NCI-H82 (cell line): ENCODE measurements at regions not wholly inside any gene's neighbourhood (a gene's known extent, or its start where the extent isn't known, plus 50 kb on each side); places are given as distances from the start of the nearest gene placed in this dataset.

ENCODE experiments used
- DNase-seq: peaks from one replicate; lab custom pipeline; 2025; lab: John Stamatoyannopoulos, UW

DNA sequence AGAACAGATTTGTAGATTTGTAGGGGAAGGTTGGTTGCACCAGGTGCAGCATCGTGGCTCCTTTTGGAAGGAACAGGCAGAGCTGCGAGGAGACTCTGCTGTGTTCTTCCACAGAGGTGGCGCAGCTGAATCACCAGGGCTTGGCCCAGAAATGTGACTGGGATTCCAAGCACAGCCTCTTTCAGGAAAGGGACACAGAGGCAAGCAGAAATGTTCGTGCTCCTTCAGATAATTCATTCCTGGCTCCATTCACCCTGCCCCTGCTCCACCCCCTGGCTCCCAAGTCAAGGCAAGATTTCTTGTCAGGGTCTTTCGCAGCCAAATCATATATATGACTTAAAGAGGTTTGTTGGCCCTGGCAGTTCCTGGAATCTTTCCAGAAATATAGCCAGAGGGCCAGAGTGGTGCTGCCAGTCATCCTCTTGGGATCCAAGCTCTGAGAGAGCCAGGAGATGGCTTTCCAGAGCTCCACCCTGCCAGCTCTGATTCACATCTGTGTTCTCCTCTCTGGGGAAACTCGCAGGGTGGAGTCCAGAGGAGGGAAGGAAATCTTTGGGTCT, 203.9 kb upstream of the TANK start:
- DNase-seq, result no peak

DNA sequence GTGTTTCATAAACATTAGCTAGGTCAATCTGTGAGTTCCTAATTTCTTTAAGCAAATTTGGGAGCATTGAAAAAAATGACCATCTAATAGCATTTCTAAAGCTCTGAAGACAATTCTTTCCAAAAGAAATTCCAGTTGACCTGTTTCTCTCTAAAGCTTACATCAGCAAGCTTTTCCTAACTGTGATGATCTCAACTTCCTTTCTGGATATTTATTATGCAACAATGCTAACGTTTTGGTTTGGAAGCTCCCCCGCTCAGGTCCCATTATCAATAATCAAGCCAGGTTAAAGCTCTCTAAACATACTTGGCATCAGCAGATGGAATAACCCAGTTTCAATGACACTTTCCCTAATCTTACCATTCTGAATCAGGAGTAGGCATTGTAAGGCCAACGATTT, 196.3 kb upstream of the TANK start:
- DNase-seq, result no peak

DNA sequence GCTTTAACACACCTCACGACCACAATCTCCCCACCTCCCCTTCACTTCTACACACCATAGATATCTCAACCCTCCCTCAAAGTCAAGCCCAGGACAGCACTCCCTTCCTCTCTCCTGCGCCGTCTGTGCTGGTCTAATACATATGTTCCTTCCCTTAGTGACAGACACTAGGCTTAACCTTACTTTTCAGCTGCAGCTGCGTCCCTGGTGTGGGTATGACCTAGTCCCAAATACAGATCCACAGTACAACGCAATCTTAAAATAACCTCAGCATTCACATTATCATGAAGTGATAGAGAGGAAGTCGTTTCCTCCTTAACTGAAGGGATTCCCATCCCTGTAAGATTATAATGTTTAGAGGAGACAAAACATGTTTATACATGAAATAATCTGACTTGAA, 192.7 kb upstream of the TANK start:
- DNase-seq, result peak; percentile 25

DNA sequence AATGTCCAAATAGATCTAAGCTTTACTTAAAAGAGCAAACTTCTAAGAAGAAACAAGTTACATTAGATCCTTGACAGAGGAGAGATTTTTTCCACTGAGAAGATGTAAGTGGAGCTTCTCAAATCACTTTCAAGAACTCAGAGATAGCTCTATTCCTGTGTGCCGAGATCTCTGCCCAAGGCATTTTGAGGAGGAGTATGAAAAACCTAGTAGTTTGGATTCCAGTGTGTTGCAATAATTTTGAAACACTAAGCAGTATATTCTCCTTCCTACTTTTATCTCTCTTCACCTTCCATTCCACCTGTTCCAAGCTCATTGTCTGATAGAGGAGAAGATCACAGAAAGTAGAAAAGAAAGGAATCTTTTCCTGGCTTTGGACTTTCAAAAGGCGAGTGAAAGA, 192.0 kb upstream of the TANK start:
- DNase-seq, result no peak

DNA sequence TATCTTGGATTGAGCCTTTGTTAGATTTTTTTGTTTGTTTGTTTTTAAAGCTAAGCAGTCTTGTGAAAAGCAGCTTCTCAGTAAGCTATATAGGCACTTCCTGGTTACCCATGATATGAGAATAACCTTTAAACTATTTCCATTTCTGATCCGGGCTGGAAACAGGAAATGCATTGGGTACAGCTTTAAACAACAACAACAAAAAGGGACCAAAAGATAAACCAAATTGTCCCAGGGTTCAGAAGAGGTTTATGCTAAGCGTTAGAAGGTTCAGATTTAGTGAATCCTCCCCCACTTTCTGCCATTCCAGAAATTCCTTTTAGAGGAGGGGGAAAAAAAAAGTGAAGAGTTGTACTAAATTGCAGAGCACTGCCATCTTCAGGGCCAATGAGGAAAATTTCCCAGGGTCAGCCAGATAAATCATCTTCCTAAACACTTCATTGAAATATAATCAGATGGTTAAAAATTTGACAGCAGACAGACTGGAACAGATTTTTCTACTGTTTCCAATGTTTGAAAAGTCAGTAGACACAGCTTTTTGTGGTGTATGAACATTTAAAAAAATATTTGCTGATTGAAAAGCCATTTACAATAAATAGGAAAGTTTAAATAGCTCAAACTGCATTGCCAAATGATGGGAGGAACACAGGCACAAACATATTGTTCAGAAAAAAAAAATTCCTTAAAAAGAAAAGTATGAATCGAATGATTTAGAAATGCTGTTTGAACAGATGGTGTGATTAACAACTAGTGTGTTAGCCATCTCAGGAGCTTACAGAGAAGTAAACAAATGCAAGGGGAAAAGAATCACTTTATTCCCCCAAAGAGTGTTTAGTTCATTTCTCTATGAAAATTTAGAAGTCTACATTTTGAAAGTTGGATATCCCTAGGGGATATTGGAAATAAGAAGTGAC, 189.9 kb upstream of the TANK start:
- peak; percentile 72 for DNase-seq

DNA sequence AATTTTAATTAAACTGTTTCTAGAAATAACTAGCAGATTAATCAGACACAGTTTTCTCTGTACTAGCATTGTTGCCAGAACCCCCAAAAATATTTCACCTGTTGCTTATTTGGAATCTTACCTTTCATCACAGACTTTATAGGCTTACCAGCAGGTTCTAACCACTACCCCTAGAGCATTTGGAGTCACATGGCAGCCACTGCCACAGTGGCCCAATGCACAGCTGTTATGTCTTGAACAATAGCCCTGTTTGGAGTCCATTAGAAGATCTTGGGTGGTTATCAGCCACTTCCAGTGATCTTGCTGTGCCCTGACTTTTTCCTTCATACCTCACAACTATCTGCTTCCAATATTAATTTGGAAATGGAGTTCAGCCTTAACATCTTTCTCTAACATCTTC, 186.2 kb upstream of the TANK start:
- peak; percentile 27 for DNase-seq

DNA sequence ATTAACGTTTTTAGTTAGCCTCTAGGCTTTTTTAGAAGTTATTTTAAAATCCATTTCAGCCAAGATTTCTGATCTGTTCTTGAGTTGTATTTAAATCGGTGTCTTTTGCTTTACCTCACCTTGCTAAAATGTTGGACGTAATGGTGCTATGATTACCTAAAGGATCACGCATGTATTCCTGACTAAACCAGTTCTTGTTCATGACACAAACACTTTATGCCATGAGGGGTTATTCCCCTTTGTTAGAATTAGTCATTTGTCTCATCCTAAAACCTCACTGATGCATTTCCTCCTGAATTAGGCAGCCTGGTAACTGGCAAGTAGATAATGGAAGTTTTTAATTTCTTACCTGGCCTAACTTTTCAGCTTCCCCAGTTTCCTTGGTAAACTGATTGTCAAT, 185.4 kb upstream of the TANK start:
- no peak for DNase-seq

DNA sequence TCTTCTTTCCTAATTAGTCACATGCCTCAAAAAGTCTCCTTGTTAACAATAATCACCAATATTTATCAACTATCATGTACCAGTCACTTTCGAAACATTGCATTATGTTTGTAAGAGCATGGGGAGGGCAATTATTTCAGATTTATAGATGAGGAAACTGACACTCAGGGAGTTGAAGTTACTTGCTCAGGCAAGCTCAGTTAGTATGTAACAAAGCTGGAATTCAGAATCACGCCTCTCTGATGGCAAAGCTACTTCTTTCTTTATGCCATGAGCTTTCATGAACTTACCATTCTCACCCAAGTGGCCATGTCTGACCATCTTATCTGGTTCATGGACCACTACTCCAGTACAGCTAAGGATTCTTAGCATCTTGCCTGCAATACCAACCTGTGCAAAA, 183.4 kb upstream of the TANK start:
- DNase-seq, result no peak

DNA sequence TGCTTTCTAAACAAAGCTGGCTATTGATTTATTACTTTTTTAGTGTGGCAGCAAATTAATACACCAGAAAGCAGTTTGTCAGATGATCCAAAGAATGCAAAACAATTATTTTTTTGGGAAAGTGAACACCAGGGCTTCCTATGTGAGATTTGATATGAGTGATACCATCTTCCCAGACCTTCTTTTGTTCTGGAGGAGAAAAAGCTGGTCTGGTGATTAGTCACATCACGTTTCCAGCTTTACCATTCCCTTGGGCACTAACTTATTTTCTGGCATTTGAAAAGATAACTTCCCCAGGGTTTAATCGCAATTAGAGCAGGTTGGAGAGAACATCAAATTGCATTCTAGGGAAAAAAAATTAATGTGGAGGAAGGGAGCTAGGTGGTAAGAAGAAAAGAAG, 182.9 kb upstream of the TANK start:
- no peak for DNase-seq

DNA sequence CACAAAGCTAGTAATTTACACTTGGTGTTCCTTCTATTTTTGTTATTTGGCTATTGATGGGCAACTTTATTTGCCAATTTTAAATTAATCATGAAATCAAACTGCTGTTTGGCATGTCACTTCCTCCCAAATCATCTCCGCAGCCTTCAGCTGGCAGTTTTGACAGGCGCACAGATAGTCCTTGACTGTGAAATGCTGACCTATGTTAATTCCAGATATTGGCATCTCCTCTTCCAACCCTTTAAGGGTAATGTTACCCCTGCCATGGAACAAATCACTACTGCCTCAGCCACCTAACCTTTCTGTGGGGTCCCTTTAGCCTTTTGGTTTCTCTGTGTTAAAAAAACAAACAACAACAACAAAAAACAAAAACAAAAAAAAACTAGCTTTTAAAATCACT, 182.4 kb upstream of the TANK start:
- DNase-seq, result no peak

DNA sequence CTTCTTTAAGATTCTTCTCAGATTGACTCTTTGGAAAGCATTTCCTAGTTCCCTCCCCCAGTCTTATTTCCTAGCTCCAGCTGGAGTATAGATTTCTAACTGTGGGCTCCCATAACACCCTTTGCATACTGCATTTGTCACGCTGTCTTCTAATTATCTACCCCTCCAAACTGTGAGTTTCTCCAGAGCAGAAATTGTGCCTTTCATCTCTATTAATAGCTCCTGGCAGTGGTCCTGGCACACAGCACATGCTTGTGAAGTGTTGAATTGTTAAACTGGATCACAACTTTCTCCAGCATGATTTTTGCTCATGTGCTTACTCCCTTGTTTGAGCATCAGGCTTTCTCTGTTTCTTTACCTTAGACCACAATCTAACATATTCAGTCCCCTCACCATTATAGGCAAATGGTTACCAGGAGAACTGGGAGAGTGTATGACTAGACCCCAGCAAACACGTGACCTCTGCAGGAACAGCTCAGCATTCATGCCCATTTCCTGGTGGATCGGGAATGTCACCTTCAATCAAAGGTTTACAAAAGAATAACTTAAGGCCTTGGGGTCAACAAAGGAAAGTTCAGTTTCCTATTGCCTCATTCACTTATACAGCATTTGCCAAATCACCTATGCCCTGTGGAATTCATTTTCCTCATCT, 175.7 kb upstream of the TANK start:
- no peak for DNase-seq

DNA sequence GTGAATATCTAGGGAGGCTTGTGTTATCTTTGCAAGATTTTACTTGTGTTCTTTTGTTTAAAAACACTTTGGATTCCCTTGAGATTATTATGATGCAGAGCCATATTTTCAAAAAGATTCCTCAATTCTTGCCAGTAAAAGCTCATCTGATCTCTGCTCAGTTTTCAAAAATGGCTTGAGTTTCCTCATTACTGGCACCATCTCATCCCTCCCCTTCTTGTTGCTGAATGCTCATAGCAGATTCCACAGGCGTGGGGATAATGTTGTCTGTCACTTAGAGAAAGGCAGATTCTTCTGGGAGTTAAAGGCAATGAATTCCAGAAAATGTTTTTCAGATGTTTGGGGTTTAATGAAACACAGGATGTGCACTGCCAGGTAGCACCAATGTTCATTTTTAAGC, 170.4 kb upstream of the TANK start:
- DNase-seq, result no peak

DNA sequence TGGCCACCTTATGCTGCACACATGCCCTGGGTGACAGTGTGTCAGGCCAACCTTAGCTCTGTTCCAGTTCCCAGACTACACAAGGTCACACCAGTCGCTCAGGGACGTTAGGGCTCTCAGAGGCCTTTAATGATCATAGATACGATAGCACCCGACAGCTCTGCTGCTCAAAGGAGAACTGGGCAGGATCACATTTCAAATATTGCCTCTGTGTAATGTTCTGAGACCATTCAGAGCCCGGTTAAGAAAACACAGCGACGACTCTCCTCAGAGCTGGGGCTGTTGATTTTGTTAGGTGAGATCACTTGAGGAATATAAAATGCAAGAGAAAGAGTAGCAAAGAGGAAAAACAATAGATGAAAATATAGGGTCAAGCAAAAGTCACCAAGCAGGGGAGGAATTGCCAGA, 166.6 kb upstream of the TANK start:
- no peak for DNase-seq

DNA sequence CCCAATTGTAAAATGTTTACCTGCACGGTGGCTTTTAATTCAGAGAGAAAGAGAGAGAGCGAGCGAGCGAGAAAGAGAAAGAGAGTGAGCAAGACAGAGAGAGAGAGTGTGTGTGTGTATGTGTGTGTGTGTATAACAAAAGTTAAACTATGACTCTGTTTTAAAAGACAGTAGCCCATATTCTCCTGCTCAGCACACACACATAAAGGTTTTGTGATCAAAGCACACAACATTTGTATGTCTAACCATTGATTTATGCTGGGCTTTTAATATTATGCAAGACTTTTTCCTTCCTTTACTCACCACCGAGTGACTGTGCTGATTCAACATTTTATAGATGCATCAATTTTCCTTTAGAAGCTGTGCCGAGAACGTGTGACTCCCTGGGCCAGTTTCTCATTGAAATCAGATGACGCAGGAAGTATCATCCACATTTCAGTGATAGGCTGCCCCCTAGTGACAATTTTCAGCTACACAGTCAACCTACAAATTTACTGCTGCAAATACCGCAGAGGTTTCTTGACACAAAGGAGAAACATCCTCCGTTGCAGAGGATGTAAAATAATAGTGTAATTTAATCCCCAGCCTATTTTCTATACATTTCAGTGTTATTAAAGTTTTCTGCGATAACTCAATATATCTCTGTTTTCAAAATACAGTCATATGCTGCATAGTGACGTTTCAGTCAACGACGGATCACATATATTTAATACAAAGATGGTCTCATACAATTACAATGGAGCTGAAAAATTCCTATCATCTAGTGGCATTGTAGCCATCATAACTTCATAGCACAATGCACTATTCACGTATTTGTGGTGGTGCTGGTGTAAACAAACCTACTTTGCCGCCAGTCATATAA, 165.9 kb upstream of the TANK start:
- DNase-seq, result peak; percentile 87

DNA sequence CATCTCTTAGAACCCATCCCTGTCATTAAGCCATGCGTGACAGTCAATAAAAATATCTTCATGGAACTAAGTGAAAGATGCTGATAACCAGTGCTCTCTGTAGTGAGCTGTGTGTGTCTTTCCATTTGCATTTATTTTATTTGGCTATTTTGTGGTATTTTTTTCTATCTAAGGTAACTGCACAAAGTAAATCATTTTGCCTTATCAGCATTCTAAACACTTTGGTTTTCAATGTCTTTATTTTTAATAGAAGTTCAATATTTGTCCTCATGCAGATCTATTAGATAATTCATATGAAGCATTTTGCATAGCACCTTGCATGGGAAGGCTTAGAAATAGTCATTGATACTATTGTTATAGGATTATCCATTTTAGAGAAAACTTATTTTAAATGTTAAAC, 163.6 kb upstream of the TANK start:
- DNase-seq, result no peak

DNA sequence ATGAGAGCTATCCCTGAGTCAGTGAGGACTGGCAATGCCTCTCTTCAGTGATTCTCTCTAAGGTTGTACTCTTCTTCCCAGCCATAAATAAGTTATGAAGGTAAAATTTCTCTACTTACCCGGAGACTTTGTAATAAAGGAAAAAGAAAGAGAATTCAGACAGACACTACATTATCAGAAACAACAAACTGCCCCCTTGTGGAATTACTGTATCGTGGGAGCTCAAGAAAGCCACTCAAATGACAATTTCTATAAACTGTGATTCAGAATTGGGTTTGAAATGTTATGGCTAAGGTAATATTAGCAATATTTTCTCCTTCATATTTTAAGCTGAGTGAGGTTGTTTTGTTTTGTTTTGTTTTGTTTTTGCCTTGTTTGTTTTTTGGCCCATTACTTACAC, 155.8 kb upstream of the TANK start:
- DNase-seq, result peak; percentile 25

DNA sequence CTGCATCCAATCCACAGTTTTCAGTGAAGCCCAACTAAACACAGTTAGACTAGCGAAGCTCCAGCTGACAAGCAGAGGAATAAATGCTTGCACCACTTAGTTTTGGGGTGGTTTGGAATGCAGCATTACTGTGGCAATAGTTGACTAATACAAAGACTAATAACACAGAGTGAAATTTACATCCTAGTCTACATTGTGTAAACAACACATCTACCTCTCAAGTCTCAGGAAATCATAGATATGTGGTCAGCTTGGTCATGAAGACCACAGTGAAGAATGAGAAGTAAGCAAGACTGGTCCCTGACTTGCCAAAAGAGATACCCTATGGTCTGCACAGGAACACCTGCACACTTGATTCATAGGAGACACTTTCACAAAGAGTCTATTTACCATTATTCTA, 155.1 kb upstream of the TANK start:
- DNase-seq, result no peak

DNA sequence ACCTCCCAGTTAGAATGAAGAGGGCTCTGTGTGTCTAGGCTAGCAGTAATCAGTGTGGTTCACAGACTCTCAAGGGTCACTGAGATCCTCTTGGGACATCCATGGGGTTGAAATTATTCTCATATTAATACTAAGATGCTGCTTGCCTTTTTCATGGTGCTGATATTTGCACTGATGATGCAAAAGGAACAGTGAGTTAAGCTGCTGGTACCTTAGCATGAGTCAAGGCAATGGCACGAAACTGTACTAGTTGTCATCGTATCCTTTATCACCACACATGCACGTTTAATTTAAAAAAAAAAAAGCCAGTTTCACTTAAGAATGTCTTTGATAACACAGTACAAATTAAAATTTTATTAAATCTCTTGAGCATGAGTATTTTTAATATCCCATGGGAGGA, 151.9 kb upstream of the TANK start:
- DNase-seq, result no peak

DNA sequence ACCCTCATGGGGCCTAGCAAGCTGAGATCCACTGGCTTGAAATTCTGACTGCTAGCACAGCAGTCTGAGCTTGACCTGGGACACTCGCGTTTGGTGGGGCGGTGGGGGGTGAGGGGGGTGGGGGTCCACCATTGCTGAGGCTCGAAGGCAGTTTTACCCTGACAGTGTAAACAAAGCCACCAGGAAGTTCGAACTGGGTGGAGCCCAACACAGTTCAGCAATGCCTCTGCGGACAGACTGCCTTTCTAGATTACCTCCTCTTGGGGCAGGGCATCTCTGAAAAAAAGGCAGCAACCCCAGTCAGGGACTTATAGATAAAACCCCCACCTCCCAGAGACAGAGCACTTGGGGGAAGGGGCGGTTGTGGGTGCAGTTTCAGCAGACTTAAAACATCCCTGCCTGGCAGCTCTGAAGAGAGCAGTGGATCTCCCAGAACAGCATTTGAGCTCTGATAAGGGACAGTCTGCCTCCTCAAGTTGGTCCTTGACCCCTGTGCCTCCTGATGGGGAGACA, 149.7 kb upstream of the TANK start:
- DNase-seq, result no peak

DNA sequence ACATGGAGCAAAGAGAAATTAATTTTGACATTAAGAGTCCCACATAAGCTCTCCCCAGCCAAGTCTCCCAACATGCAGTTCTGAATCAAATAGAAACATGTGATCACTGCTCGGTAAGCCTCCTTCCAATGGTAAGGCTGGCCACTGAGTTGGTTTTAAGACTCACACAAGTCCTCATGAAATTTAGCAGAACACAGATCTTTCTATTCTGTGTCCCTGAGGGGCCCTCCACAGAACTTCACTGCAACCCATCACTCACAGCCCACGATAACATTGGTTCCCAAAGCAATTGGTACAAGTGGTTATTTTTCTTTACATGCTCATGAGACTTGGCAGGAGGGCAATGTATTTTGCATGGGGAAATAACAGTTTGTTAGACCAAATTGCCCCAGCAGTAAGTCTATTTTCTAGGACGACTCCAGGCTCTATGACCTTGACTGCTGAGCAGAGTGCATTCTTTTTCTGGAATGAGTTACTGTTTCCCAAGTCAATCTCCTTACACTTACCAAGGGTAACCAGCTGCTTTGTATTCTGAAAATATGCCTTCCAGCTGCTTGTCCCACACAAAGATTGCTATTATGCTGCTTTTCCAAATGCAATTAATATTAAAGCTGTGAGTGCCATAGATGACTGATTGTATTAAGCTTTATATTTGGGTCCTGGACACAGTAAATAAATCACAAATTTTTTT, 142.3 kb upstream of the TANK start:
- no peak for DNase-seq

DNA sequence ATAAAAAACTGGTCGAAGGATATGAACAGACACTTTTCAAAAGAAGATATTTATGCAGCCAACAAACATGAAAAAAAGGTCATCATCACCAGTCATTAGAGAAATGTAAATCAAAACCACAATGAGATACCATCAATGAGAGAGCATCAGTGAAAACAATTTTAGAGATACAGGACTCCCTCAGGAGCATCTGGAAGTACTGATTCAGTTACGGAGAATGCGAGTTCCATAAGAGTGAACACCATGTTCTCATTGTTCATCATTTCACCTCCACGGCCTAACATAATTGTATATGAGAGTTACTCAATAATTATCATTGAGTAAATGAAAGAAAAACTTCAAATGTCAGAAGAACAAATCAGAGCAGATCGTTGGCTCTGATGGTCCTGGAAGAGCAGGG, 140.9 kb upstream of the TANK start:
- DNase-seq, result no peak

DNA sequence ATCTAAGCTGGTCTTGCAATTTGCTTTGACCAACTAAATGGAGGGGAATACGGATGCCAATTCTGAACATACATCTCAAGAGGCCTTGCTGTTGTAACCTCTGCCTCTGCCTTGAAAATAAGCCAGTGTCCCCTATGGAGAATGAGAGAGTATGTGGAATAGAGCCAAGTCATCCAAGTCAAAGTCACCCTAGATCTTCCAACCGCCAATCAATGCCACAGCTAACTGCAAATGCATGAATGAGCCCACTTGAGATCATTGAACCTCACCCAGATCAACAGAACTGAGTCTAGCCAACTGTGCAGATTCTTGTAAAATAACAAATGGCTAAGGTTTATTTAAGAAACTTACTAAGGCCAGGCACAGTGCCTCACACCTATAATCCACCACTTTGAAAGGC, 139.8 kb upstream of the TANK start:
- no peak for DNase-seq
